ENCODE measurements at regions not wholly inside any gene's neighbourhood (a gene's known extent, or its start where the extent isn't known, plus 50 kb on each side); places are given as distances from the start of the nearest gene placed in this dataset.

DNA sequence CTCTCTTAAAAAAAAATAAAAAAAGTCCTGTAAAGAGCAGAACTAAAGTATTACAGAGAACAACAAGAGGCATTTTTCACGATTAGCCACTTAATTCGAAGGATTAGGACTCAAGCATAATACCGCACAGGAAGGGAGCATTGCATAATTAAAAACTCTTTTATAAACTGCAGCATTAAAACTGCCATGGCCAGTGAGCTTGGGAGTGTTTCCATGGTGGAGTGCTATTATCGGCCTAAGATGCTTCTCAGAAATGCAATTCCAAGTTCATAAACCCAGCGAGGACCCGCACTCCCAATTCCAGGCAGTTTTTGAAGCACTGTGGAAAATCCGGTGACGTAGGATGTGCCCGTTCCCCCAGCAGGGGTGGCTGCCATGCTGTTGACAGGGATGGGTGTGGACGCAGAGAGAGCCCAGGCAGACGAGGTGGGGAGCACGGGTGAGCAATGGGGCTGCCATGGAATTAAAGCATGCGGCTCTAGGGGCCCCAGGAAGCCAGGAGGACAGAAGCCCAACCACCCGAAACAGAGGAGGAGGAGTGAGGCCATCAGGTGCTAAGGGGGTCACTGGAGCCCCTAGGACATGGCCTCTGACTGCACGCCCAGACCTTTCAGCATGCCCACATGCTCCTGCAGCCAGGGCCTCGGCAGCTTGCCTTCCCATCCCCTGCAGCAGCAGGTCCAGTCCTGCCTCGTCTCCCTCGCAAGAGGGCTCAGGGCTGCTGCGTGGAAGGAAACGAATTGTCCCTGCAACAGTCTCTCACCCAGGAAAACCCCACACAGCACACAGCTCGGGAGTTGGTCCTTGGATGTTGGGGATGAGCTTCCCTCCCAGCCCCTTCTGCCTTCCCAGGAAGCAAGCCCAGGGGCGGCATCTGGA is 233.4 kb downstream of the NDUFA10 start:
- TF ChIP-seq EP300 (IDR thresholded peaks at IDR 0.05): no peak
- TF ChIP-seq, protein P1, sequence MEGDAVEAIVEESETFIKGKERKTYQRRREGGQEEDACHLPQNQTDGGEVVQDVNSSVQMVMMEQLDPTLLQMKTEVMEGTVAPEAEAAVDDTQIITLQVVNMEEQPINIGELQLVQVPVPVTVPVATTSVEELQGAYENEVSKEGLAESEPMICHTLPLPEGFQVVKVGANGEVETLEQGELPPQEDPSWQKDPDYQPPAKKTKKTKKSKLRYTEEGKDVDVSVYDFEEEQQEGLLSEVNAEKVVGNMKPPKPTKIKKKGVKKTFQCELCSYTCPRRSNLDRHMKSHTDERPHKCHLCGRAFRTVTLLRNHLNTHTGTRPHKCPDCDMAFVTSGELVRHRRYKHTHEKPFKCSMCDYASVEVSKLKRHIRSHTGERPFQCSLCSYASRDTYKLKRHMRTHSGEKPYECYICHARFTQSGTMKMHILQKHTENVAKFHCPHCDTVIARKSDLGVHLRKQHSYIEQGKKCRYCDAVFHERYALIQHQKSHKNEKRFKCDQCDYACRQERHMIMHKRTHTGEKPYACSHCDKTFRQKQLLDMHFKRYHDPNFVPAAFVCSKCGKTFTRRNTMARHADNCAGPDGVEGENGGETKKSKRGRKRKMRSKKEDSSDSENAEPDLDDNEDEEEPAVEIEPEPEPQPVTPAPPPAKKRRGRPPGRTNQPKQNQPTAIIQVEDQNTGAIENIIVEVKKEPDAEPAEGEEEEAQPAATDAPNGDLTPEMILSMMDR (IDR thresholded peaks at IDR 0.05): no peak

All from tibial nerve (tissue), 4 donors.